ENCODE measurements at regions not wholly inside any gene's neighbourhood (a gene's known extent, or its start where the extent isn't known, plus 50 kb on each side); places are given as distances from the start of the nearest gene placed in this dataset.

GRCh38 chr13:107874456-107874855, 340.9 kb downstream of the LIG4 start:
- no peaks in the 10 kb centered on the region for H3K9me1 ChIP-seq (replicated peaks; ENCODE audit: control insufficient read depth, extremely low read depth, insufficient read depth, low read length)
- intact Hi-C loops (cut with micrococcal nuclease) (no loop called here), dilution Hi-C loops (cut with MboI; ENCODE audit: extremely low pct_ligation_motif_present, low sequenced_read_pairs) (no loop called here)
- H4K20me1 ChIP-seq (replicated peaks; ENCODE audit: control insufficient read depth, extremely low read depth, insufficient read depth, low read length), result no peaks in the 10 kb centered on the region
- H3K79me2 ChIP-seq (ENCODE audit: control insufficient read depth, insufficient read depth, low read length), result no peaks in the 10 kb centered on the region
- no peaks in the 10 kb centered on the region for H3K9me3 ChIP-seq (replicated peaks; ENCODE audit: control insufficient read depth, insufficient read depth, low read length)
- H3K4me1 ChIP-seq (ENCODE audit: control insufficient read depth, extremely low read depth, insufficient read depth, low read length), result no peaks in the 10 kb centered on the region
- no peak overlapping the region for H3K9ac ChIP-seq (replicated peaks; ENCODE audit: extremely low read depth, insufficient read depth, low read length)
- H3K36me3 ChIP-seq (ENCODE audit: control insufficient read depth in 2 of 2, extremely low read depth in 1 of 2, insufficient read depth in 2 of 2, low read length in 2 of 2), result no peaks in the 10 kb centered on the region
- no peak for TF ChIP-seq GATA2 (IDR thresholded peaks at IDR 0.05; ENCODE audit: insufficient read depth, insufficient read length, low read depth, low read length)
- TF ChIP-seq POLR2AphosphoS5 (IDR thresholded peaks at IDR 0.05; ENCODE audit: insufficient read depth, low read depth, low read length), result no peak
- TF ChIP-seq EZH2 (IDR thresholded peaks at IDR 0.05; ENCODE audit: borderline replicate concordance, low read depth, low read length, severe bottlenecking), result no peak
- no peak for TF ChIP-seq JUN (IDR thresholded peaks at IDR 0.05; ENCODE audit: borderline replicate concordance, insufficient read depth, insufficient read length, low read depth)
- TF ChIP-seq, protein P1, sequence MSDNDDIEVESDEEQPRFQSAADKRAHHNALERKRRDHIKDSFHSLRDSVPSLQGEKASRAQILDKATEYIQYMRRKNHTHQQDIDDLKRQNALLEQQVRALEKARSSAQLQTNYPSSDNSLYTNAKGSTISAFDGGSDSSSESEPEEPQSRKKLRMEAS (IDR thresholded peaks at IDR 0.05; ENCODE audit: insufficient read depth, insufficient read length), result no peak
- no peak for TF ChIP-seq MYC (IDR thresholded peaks at IDR 0.05; ENCODE audit: low read depth, low read length)
- TF ChIP-seq, protein P2, sequence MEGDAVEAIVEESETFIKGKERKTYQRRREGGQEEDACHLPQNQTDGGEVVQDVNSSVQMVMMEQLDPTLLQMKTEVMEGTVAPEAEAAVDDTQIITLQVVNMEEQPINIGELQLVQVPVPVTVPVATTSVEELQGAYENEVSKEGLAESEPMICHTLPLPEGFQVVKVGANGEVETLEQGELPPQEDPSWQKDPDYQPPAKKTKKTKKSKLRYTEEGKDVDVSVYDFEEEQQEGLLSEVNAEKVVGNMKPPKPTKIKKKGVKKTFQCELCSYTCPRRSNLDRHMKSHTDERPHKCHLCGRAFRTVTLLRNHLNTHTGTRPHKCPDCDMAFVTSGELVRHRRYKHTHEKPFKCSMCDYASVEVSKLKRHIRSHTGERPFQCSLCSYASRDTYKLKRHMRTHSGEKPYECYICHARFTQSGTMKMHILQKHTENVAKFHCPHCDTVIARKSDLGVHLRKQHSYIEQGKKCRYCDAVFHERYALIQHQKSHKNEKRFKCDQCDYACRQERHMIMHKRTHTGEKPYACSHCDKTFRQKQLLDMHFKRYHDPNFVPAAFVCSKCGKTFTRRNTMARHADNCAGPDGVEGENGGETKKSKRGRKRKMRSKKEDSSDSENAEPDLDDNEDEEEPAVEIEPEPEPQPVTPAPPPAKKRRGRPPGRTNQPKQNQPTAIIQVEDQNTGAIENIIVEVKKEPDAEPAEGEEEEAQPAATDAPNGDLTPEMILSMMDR (IDR thresholded peaks at IDR 0.05; ENCODE audit: extremely low read depth in 1 of 2, insufficient read depth in 1 of 2, low read depth in 1 of 2, low read length in 2 of 2), result no peak
- TF ChIP-seq POLR2A (IDR thresholded peaks at IDR 0.05; ENCODE audit: low read depth, low read length), result no peak
- no peak for TF ChIP-seq FOS (IDR thresholded peaks at IDR 0.05; ENCODE audit: borderline replicate concordance, insufficient read depth, low read length)
- peaks cover 0 to 4% of the 10 kb centered on the region in 2 experiments for H3K27me3 ChIP-seq (ENCODE audit: control insufficient read depth in 2 of 2, insufficient read depth in 2 of 2, low read length in 2 of 2)
- H3K4me3 ChIP-seq (replicated peaks in 1 of 3; ENCODE audit: insufficient read depth in 1 of 3, low read depth in 1 of 3, low read length in 3 of 3), result no peak overlapping the region
- CTCF ChIA-PET, result interaction anchor here (2.1 kb wide), 1 partner anchor 281 kb away, joined by 5 read pairs; no protein-coding TSS in a partner anchor
- no peak overlapping the region for H3K4me2 ChIP-seq (ENCODE audit: insufficient read depth, low read length)
- BruUV-seq (replicated peaks), result no TSS peak
- POLR2A ChIA-PET, result no interaction called here
- DNase-seq (ENCODE audit: low read depth, low spot score), result no peak
- no peak for FAIRE-seq
- no peak overlapping the region for H2AFZ ChIP-seq (ENCODE audit: low read depth, low read length)
- H3K27ac ChIP-seq (ENCODE audit: insufficient read depth, low read depth, low read length), result no peak overlapping the region
